GM23338 (cell line): ENCODE measurements at regions not wholly inside any gene's neighbourhood (a gene's known extent, or its start where the extent isn't known, plus 50 kb on each side); places are given as distances from the start of the nearest gene placed in this dataset.

Source experiments
- ATAC-seq: fragments of 200-7000 bp; cut with Tn5 transposase; 3 replicates; pipeline ENCODE4 v1.9.1; 2020
- DNase-seq: peaks from one replicate; pipeline ENCODE4 v3.0.0-alpha.2; 2015; ENCODE audit warnings: low spot score
- H2AFZ ChIP-seq: fragments of 200-600 bp; sonication (generic); 2 replicates; pipeline ENCODE4 v1.8.0; 2016; ENCODE audit warnings: antibody characterized with exemption, mild to moderate bottlenecking, moderate library complexity
- H3F3A ChIP-seq: fragments of 200-600 bp; sonication (generic); replicated peaks from 2 replicates; pipeline ENCODE4 v1.8.0; 2017; ENCODE audit warnings: antibody characterized with exemption, mixed run types, low read depth
- H3K27ac ChIP-seq: fragments of 200-600 bp; sonication (generic); 2 replicates; pipeline ENCODE4 v1.6.1; 2016; ENCODE audit warnings: low read depth
- H3K27me3 ChIP-seq: fragments of 200-600 bp; sonication (generic); 2 replicates; pipeline ENCODE4 v1.8.0; 2016; ENCODE audit warnings: mild to moderate bottlenecking, mixed run types, moderate library complexity; ENCODE audit not compliant: insufficient read depth
- H3K36me3 ChIP-seq: fragments of 200-600 bp; sonication (generic); 2 replicates; pipeline ENCODE4 v1.8.0; 2016; ENCODE audit warnings: mild to moderate bottlenecking; ENCODE audit not compliant: insufficient read depth
- H3K4me1 ChIP-seq: fragments of 200-600 bp; sonication (generic); 2 replicates; pipeline ENCODE4 v1.8.0; 2016; ENCODE audit warnings: mild to moderate bottlenecking, moderate library complexity; ENCODE audit not compliant: insufficient read depth
- H3K4me2 ChIP-seq: fragments of 200-600 bp; sonication (generic); 2 replicates; pipeline ENCODE4 v1.7.1; 2017; ENCODE audit warnings: mixed run types
- H3K4me3 ChIP-seq: fragments of 200-600 bp; sonication (generic); 2 replicates; pipeline ENCODE4 v1.6.1; 2016; ENCODE audit warnings: mixed run types
- H3K79me2 ChIP-seq: fragments of 200-600 bp; sonication (generic); replicated peaks from 2 replicates; pipeline ENCODE4 v1.8.0; 2017; ENCODE audit warnings: mild to moderate bottlenecking; ENCODE audit not compliant: insufficient read depth
- H3K9me2 ChIP-seq: fragments of 200-600 bp; sonication (generic); 2 replicates; pipeline ENCODE4 v1.8.0; 2017; ENCODE audit not compliant: insufficient read depth
- H4K20me1 ChIP-seq: fragments of 200-600 bp; sonication (generic); replicated peaks from 2 replicates; pipeline ENCODE4 v1.8.0; 2017; ENCODE audit warnings: mild to moderate bottlenecking; ENCODE audit not compliant: insufficient read depth
- H3K27ac Mint-ChIP-seq: 2 replicates; pipeline ENCODE4 v1.8.0; 2020; ENCODE audit warnings: inconsistent platforms, mild to moderate bottlenecking, moderate library complexity, mixed read lengths
- H3K27me3 Mint-ChIP-seq: 3 replicates; pipeline ENCODE4 v1.8.0; 2022; ENCODE audit warnings: low read depth, mild to moderate bottlenecking, moderate library complexity, mixed read lengths, inconsistent platforms; ENCODE audit not compliant: insufficient read depth, poor library complexity
- H3K36me3 Mint-ChIP-seq: 3 replicates; pipeline ENCODE4 v1.8.0; 2021; ENCODE audit warnings: low read depth, mild to moderate bottlenecking, inconsistent platforms, moderate library complexity, mixed read lengths
- H3K4me1 Mint-ChIP-seq: 3 replicates; pipeline ENCODE4 v1.8.0; 2020; ENCODE audit warnings: mild to moderate bottlenecking, inconsistent platforms, mixed read lengths
- H3K4me3 Mint-ChIP-seq: 3 replicates; pipeline ENCODE4 v1.8.0; 2021; ENCODE audit warnings: moderate library complexity, mild to moderate bottlenecking, inconsistent platforms, mixed read lengths
- H3K9me3 Mint-ChIP-seq: 3 replicates; pipeline ENCODE4 v1.8.0; 2020; ENCODE audit warnings: moderate library complexity, mild to moderate bottlenecking, inconsistent platforms, mixed read lengths
- CREB1 ChIP-seq: fragments of 250-450 bp; sonication (Bioruptor Pico); IDR thresholded peaks from 2 replicates; pipeline ENCODE4 v1.5.0; 2020; ENCODE audit warnings: low read depth, mild to moderate bottlenecking, moderate library complexity
- EZH2 ChIP-seq: fragments of 200-600 bp; sonication (generic); IDR thresholded peaks from one replicate; pipeline ENCODE4 v1.8.0; 2017; ENCODE audit warnings: antibody characterized with exemption, mild to moderate bottlenecking, low read depth; ENCODE audit not compliant: unreplicated experiment
- EZH2phosphoT487 ChIP-seq: fragments of 200-600 bp; sonication (generic); IDR thresholded peaks from one replicate; pipeline ENCODE4 v1.8.1; 2018; ENCODE audit warnings: antibody characterized with exemption; ENCODE audit not compliant: unreplicated experiment
- JUNB ChIP-seq: IDR thresholded peaks from one replicate; pipeline ENCODE4 v1.6.1; 2016; ENCODE audit warnings: antibody characterized with exemption; ENCODE audit not compliant: unreplicated experiment
- NANOG ChIP-seq: IDR thresholded peaks from 2 replicates; pipeline ENCODE4 v1.6.1; 2016; ENCODE audit warnings: antibody characterized with exemption, borderline replicate concordance
- POLR2AphosphoS5 ChIP-seq: IDR thresholded peaks from 2 replicates; pipeline ENCODE4 v1.6.1; 2016; ENCODE audit warnings: antibody characterized with exemption, low read depth
- STAT1 ChIP-seq: IDR thresholded peaks from one replicate; pipeline ENCODE4 v1.6.1; 2016; ENCODE audit warnings: antibody characterized with exemption; ENCODE audit not compliant: unreplicated experiment
- ZNF114 ChIP-seq: fragments of 250-450 bp; sonication (Bioruptor Pico); IDR thresholded peaks from 2 replicates; pipeline ENCODE4 v1.5.0; 2020; ENCODE audit warnings: mild to moderate bottlenecking, moderate library complexity
- ZNF331 ChIP-seq: fragments of 250-450 bp; sonication (Bioruptor Pico); IDR thresholded peaks from 2 replicates; pipeline ENCODE4 v1.5.0; 2020; ENCODE audit warnings: low read depth, mild to moderate bottlenecking, moderate library complexity
- TF ChIP-seq, protein P1 (sequence below): fragments of 250-450 bp; sonication (Bioruptor Pico); IDR thresholded peaks from 2 replicates; pipeline ENCODE4 v1.5.0; 2020; ENCODE audit warnings: mild to moderate bottlenecking, moderate library complexity
- TF ChIP-seq, protein P2 (sequence below): IDR thresholded peaks from one replicate; pipeline ENCODE4 v1.6.1; 2018; ENCODE audit warnings: antibody characterized with exemption; ENCODE audit not compliant: unreplicated experiment
- TF ChIP-seq, protein P3 (sequence below): IDR thresholded peaks from 2 replicates; pipeline ENCODE4 v1.6.1; 2016; ENCODE audit warnings: antibody characterized with exemption
- TF ChIP-seq, protein P4 (sequence below), 2 experiments: fragments of 200-600 bp in 1 of 2; sonication (generic) in 1 of 2; conservative IDR thresholded peaks; 2 replicates each; pipeline versions ENCODE4 v1.5.1 to v1.6.1; 2016 to 2017; ENCODE audit warnings: antibody characterized with exemption in 2 of 2, low read depth in 2 of 2, mild to moderate bottlenecking in 2 of 2, moderate library complexity in 1 of 2

DNA sequence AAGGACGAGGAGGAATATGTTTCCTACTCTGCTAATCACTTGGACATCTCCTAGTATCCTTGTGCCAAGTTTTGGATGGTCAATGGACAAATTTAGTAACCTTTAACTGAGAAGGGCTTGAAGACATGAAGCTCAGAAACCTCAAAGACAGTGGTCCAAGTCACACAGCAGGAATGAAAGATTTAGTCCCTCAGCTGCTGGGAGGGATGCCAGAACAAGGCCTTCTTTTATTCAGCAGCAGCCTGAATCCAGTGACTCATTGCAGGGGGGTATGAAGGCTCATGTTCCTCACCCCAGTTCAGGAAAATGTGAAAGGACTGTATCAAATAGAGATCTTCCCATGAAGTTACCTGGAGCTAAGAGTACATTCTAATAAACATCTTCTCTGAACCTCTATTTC lies 214.9 kb upstream of the UGT8 start:
- Mint-ChIP-seq H3K4me3 (no peak overlapping the region), H3K27ac (no peak overlapping the region), H3K4me1 (0 out of 3 replicates have a peak, but pooled peaks cover 3% of the 10 kb centered on the region), H3K27me3 (no peaks in the 10 kb centered on the region), H3K36me3 (no peaks in the 10 kb centered on the region), H3K9me3 (no peaks in the 10 kb centered on the region)
- TF ChIP-seq, protein P1, sequence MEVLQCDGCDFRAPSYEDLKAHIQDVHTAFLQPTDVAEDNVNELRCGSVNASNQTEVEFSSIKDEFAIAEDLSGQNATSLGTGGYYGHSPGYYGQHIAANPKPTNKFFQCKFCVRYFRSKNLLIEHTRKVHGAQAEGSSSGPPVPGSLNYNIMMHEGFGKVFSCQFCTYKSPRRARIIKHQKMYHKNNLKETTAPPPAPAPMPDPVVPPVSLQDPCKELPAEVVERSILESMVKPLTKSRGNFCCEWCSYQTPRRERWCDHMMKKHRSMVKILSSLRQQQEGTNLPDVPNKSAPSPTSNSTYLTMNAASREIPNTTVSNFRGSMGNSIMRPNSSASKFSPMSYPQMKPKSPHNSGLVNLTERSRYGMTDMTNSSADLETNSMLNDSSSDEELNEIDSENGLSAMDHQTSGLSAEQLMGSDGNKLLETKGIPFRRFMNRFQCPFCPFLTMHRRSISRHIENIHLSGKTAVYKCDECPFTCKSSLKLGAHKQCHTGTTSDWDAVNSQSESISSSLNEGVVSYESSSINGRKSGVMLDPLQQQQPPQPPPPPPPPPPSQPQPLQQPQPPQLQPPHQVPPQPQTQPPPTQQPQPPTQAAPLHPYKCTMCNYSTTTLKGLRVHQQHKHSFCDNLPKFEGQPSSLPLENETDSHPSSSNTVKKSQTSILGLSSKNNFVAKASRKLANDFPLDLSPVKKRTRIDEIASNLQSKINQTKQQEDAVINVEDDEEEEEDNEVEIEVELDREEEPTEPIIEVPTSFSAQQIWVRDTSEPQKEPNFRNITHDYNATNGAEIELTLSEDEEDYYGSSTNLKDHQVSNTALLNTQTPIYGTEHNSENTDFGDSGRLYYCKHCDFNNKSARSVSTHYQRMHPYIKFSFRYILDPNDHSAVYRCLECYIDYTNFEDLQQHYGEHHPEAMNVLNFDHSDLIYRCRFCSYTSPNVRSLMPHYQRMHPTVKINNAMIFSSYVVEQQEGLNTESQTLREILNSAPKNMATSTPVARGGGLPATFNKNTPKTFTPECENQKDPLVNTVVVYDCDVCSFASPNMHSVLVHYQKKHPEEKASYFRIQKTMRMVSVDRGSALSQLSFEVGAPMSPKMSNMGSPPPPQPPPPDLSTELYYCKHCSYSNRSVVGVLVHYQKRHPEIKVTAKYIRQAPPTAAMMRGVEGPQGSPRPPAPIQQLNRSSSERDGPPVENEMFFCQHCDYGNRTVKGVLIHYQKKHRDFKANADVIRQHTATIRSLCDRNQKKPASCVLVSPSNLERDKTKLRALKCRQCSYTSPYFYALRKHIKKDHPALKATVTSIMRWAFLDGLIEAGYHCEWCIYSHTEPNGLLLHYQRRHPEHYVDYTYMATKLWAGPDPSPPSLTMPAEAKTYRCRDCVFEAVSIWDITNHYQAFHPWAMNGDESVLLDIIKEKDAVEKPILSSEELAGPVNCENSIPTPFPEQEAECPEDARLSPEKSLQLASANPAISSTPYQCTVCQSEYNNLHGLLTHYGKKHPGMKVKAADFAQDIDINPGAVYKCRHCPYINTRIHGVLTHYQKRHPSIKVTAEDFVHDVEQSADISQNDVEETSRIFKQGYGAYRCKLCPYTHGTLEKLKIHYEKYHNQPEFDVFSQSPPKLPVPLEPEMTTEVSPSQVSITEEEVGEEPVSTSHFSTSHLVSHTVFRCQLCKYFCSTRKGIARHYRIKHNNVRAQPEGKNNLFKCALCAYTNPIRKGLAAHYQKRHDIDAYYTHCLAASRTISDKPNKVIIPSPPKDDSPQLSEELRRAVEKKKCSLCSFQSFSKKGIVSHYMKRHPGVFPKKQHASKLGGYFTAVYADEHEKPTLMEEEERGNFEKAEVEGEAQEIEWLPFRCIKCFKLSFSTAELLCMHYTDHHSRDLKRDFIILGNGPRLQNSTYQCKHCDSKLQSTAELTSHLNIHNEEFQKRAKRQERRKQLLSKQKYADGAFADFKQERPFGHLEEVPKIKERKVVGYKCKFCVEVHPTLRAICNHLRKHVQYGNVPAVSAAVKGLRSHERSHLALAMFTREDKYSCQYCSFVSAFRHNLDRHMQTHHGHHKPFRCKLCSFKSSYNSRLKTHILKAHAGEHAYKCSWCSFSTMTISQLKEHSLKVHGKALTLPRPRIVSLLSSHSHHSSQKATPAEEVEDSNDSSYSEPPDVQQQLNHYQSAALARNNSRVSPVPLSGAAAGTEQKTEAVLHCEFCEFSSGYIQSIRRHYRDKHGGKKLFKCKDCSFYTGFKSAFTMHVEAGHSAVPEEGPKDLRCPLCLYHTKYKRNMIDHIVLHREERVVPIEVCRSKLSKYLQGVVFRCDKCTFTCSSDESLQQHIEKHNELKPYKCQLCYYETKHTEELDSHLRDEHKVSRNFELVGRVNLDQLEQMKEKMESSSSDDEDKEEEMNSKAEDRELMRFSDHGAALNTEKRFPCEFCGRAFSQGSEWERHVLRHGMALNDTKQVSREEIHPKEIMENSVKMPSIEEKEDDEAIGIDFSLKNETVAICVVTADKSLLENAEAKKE (CRISPR knock-in tag) = no peak
- TF ChIP-seq, protein P2, sequence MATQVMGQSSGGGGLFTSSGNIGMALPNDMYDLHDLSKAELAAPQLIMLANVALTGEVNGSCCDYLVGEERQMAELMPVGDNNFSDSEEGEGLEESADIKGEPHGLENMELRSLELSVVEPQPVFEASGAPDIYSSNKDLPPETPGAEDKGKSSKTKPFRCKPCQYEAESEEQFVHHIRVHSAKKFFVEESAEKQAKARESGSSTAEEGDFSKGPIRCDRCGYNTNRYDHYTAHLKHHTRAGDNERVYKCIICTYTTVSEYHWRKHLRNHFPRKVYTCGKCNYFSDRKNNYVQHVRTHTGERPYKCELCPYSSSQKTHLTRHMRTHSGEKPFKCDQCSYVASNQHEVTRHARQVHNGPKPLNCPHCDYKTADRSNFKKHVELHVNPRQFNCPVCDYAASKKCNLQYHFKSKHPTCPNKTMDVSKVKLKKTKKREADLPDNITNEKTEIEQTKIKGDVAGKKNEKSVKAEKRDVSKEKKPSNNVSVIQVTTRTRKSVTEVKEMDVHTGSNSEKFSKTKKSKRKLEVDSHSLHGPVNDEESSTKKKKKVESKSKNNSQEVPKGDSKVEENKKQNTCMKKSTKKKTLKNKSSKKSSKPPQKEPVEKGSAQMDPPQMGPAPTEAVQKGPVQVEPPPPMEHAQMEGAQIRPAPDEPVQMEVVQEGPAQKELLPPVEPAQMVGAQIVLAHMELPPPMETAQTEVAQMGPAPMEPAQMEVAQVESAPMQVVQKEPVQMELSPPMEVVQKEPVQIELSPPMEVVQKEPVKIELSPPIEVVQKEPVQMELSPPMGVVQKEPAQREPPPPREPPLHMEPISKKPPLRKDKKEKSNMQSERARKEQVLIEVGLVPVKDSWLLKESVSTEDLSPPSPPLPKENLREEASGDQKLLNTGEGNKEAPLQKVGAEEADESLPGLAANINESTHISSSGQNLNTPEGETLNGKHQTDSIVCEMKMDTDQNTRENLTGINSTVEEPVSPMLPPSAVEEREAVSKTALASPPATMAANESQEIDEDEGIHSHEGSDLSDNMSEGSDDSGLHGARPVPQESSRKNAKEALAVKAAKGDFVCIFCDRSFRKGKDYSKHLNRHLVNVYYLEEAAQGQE = no peak
- TF ChIP-seq, protein P3, sequence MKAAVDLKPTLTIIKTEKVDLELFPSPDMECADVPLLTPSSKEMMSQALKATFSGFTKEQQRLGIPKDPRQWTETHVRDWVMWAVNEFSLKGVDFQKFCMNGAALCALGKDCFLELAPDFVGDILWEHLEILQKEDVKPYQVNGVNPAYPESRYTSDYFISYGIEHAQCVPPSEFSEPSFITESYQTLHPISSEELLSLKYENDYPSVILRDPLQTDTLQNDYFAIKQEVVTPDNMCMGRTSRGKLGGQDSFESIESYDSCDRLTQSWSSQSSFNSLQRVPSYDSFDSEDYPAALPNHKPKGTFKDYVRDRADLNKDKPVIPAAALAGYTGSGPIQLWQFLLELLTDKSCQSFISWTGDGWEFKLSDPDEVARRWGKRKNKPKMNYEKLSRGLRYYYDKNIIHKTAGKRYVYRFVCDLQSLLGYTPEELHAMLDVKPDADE = no peak
- TF ChIP-seq EZH2 = no peak
- no peak for TF ChIP-seq ZNF331 (CRISPR knock-in tag)
- no peak for TF ChIP-seq CREB1 (CRISPR knock-in tag)
- TF ChIP-seq POLR2AphosphoS5 = no peak
- TF ChIP-seq, protein P4, sequence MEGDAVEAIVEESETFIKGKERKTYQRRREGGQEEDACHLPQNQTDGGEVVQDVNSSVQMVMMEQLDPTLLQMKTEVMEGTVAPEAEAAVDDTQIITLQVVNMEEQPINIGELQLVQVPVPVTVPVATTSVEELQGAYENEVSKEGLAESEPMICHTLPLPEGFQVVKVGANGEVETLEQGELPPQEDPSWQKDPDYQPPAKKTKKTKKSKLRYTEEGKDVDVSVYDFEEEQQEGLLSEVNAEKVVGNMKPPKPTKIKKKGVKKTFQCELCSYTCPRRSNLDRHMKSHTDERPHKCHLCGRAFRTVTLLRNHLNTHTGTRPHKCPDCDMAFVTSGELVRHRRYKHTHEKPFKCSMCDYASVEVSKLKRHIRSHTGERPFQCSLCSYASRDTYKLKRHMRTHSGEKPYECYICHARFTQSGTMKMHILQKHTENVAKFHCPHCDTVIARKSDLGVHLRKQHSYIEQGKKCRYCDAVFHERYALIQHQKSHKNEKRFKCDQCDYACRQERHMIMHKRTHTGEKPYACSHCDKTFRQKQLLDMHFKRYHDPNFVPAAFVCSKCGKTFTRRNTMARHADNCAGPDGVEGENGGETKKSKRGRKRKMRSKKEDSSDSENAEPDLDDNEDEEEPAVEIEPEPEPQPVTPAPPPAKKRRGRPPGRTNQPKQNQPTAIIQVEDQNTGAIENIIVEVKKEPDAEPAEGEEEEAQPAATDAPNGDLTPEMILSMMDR (conservative IDR thresholded peaks at IDR 0.05; ENCODE audit: low read depth in 2 of 2) = no peak
- no peak for TF ChIP-seq ZNF114 (CRISPR knock-in tag)
- no peak for TF ChIP-seq STAT1
- no peak for TF ChIP-seq EZH2phosphoT487
- TF ChIP-seq NANOG = no peak
- no peak for TF ChIP-seq JUNB
- Histone ChIP-seq H3K4me1 (no peaks in the 10 kb centered on the region), H3K36me3 (no peaks in the 10 kb centered on the region), H3K79me2 (no peaks in the 10 kb centered on the region), H2AFZ (0 out of 2 replicates have a peak overlapping the region, but pooled peaks have one; percentile 8), H3F3A (no peaks in the 10 kb centered on the region), H4K20me1 (no peaks in the 10 kb centered on the region), H3K27ac (no peak overlapping the region), H3K4me2 (no peak overlapping the region), H3K4me3 (no peak overlapping the region), H3K27me3 (no peaks in the 10 kb centered on the region), H3K9me2 (no peaks in the 10 kb centered on the region)
- no peak for ATAC-seq
- no peak for DNase-seq
